DND-41 (cell line): ENCODE measurements at regions not wholly inside any gene's neighbourhood (a gene's known extent, or its start where the extent isn't known, plus 50 kb on each side); places are given as distances from the start of the nearest gene placed in this dataset.
"Not testable (repeated sequence)": the region's sequence is repeated elsewhere in the genome, so short reads cannot be mapped to it uniquely, and the experiment has no call there.

Experiments used
- EZH2 ChIP-seq: IDR thresholded peaks from 3 replicates; pipeline ENCODE4 v1.6.1; 2012; ENCODE audit warnings: borderline replicate concordance, low read depth, mild to moderate bottlenecking, moderate library complexity, low read length, inconsistent platforms; ENCODE audit not compliant: severe bottlenecking
- TF ChIP-seq, protein P1 (sequence below): IDR thresholded peaks from 2 replicates; pipeline ENCODE4 v1.5.1; 2012; ENCODE audit warnings: borderline replicate concordance, low read length, moderate library complexity, mild to moderate bottlenecking; ENCODE audit not compliant: poor library complexity, severe bottlenecking; ENCODE audit errors: extremely low read depth

DNA sequence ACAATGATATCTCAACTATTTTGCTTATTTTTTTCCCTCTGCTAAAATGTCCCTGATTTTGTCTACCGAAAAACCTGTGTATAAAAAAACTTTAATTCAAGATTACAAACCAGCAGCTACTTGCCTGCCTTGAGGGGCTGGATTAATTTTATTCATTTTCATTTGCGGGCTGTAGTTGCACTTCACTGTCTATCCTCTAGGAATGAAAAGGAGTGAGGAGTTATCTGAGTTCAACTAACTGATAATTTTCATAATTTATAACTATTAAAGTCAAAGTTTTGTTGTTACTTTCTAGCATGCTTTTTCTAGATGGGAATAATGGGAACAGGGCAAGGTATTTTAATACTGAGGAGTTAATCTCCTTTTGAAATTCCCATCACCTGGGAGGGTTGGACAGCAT, 50.3 kb upstream of the AGTPBP1 start:
- TF ChIP-seq, protein P1, sequence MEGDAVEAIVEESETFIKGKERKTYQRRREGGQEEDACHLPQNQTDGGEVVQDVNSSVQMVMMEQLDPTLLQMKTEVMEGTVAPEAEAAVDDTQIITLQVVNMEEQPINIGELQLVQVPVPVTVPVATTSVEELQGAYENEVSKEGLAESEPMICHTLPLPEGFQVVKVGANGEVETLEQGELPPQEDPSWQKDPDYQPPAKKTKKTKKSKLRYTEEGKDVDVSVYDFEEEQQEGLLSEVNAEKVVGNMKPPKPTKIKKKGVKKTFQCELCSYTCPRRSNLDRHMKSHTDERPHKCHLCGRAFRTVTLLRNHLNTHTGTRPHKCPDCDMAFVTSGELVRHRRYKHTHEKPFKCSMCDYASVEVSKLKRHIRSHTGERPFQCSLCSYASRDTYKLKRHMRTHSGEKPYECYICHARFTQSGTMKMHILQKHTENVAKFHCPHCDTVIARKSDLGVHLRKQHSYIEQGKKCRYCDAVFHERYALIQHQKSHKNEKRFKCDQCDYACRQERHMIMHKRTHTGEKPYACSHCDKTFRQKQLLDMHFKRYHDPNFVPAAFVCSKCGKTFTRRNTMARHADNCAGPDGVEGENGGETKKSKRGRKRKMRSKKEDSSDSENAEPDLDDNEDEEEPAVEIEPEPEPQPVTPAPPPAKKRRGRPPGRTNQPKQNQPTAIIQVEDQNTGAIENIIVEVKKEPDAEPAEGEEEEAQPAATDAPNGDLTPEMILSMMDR = not testable (repeated sequence)
- TF ChIP-seq EZH2 = not testable (repeated sequence)
